WTC11 (cell line): ENCODE measurements at regions not wholly inside any gene's neighbourhood (a gene's known extent, or its start where the extent isn't known, plus 50 kb on each side); places are given as distances from the start of the nearest gene placed in this dataset.

Experiments used
- NR2C2 ChIP-seq: sonication (generic); formaldehyde crosslinking; IDR thresholded peaks from 2 replicates; pipeline ENCODE4 v1.8.0; 2022; ENCODE audit warnings: mild to moderate bottlenecking, missing genetic modification reagents
- TF ChIP-seq, protein P1 (sequence below): fragments of 200-600 bp; IDR thresholded peaks from 2 replicates; pipeline ENCODE4 v1.8.0; 2022; ENCODE audit warnings: antibody characterized with exemption
- TF ChIP-seq, protein P2 (sequence below): sonication (generic); formaldehyde crosslinking; IDR thresholded peaks from 2 replicates; pipeline ENCODE4 v1.8.1; 2022; ENCODE audit warnings: mild to moderate bottlenecking, missing genetic modification reagents, moderate library complexity, borderline replicate concordance

DNA sequence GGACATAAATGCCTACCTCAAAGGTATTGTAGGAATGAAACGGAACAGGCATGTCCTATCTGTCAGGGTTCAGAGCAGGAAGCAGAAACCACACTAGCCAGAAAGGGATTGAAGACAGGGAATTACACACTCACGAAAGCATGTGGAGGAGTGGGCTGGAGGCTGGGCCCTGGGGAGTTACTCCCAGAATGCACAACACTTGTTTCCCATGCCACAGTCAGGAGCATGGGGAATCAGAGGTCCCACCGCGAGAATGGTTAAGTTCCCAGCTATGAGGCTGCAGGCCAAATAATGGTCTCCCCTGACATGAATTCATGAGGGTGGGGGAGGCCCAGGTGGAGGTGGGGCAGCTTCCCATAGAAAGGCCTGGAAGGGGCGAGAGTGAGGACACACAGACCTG lies 212.7 kb downstream of the HERPUD2 start:
- TF ChIP-seq, protein P1, sequence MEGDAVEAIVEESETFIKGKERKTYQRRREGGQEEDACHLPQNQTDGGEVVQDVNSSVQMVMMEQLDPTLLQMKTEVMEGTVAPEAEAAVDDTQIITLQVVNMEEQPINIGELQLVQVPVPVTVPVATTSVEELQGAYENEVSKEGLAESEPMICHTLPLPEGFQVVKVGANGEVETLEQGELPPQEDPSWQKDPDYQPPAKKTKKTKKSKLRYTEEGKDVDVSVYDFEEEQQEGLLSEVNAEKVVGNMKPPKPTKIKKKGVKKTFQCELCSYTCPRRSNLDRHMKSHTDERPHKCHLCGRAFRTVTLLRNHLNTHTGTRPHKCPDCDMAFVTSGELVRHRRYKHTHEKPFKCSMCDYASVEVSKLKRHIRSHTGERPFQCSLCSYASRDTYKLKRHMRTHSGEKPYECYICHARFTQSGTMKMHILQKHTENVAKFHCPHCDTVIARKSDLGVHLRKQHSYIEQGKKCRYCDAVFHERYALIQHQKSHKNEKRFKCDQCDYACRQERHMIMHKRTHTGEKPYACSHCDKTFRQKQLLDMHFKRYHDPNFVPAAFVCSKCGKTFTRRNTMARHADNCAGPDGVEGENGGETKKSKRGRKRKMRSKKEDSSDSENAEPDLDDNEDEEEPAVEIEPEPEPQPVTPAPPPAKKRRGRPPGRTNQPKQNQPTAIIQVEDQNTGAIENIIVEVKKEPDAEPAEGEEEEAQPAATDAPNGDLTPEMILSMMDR: no peak
- TF ChIP-seq, protein P2, sequence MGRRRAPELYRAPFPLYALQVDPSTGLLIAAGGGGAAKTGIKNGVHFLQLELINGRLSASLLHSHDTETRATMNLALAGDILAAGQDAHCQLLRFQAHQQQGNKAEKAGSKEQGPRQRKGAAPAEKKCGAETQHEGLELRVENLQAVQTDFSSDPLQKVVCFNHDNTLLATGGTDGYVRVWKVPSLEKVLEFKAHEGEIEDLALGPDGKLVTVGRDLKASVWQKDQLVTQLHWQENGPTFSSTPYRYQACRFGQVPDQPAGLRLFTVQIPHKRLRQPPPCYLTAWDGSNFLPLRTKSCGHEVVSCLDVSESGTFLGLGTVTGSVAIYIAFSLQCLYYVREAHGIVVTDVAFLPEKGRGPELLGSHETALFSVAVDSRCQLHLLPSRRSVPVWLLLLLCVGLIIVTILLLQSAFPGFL (CRISPR knock-in tag): no peak
- no peak for TF ChIP-seq NR2C2
